T-cell (primary cell): ENCODE measurements at regions not wholly inside any gene's neighbourhood (a gene's known extent, or its start where the extent isn't known, plus 50 kb on each side); places are given as distances from the start of the nearest gene placed in this dataset.

Experiments
- ATAC-seq, 4 experiments: fragments of 200-7000 bp in 3 of 4; fragments of 150-1000 bp in 1 of 4; cut with Tn5 transposase; replicated peaks in 1 of 4; 1 replicate in 3 of 4; 2 replicates in 1 of 4; pipeline ENCODE4 v1.10.0; 2021; ENCODE audit warnings: moderate library complexity in 3 of 4, mild to moderate bottlenecking in 2 of 4, moderate number of reproducible peaks in 1 of 4
- CTCF ChIA-PET, 2 donors: fragments of 300-600 bp; sonication (Branson Sonifier 250); formaldehyde crosslinking; loops; one replicate each; lab custom pipeline; 2022; ENCODE audit warnings: antibody characterized with exemption in 2 of 2; lab: Charles Lee
- POLR2A ChIA-PET, 2 donors: fragments of 300-600 bp; sonication (Branson Sonifier 250); formaldehyde crosslinking; loops; one replicate each; lab custom pipeline; 2022; ENCODE audit warnings: antibody characterized with exemption in 2 of 2; lab: Charles Lee
- DNase-seq, 35 experiments: peaks; one replicate each; pipeline versions ENCODE4 v3.0.0 to v3.0.0-alpha.2; 2013 to 2023
- H3K27ac ChIP-seq: one replicate; pipeline ENCODE4 v1.5.1; 2013; ENCODE audit warnings: low read length
- H3K27me3 ChIP-seq, 2 experiments: replicated peaks in 1 of 2; 1 replicate in 1 of 2; 2 replicates in 1 of 2; pipeline versions ENCODE4 v1.6.1 to v1.7.0; 2013; ENCODE audit warnings: low read length in 1 of 2, mixed read lengths in 1 of 2; ENCODE audit not compliant: control insufficient read depth in 2 of 2, insufficient read depth in 2 of 2; ENCODE audit errors: extremely low read depth in 1 of 2
- H3K36me3 ChIP-seq, 2 donors: 1 replicate in 1 of 2; 2 replicates in 1 of 2; pipeline versions ENCODE4 v1.6.1 to v1.7.0; 2013; ENCODE audit warnings: low read length in 1 of 2; ENCODE audit not compliant: control insufficient read depth in 2 of 2, insufficient read depth in 1 of 2; ENCODE audit errors: extremely low read depth in 1 of 2
- H3K4me1 ChIP-seq, 2 experiments: 1 replicate in 1 of 2; 2 replicates in 1 of 2; pipeline versions ENCODE4 v1.6.1 to v1.7.0; 2013; ENCODE audit warnings: low read length in 2 of 2, mixed read lengths in 1 of 2; ENCODE audit not compliant: insufficient read depth in 2 of 2, control insufficient read depth in 1 of 2; ENCODE audit errors: extremely low read depth in 1 of 2
- H3K4me3 ChIP-seq, 2 donors: 1 replicate in 1 of 2; 2 replicates in 1 of 2; pipeline versions ENCODE4 v1.5.1 to v1.7.0; 2013; ENCODE audit warnings: mild to moderate bottlenecking in 2 of 2, low read length in 1 of 2, moderate library complexity in 1 of 2; ENCODE audit not compliant: control insufficient read depth in 1 of 2; ENCODE audit errors: extremely low read depth in 1 of 2
- H3K9me3 ChIP-seq: 2 replicates; pipeline ENCODE4 v1.7.0; 2013
- H3K27ac Mint-ChIP-seq, 2 donors: one replicate each; pipeline ENCODE4 v1.8.0; 2020 to 2021; ENCODE audit warnings: mild to moderate bottlenecking in 2 of 2, mixed read lengths in 2 of 2
- H3K27me3 Mint-ChIP-seq, 2 donors: one replicate each; pipeline ENCODE4 v1.8.0; 2021 to 2022; ENCODE audit warnings: mixed read lengths in 2 of 2
- H3K36me3 Mint-ChIP-seq: one replicate; pipeline ENCODE4 v1.8.0; 2021; ENCODE audit warnings: mixed read lengths
- H3K4me1 Mint-ChIP-seq, 3 donors: one replicate each; pipeline ENCODE4 v1.8.0; 2020 to 2022; ENCODE audit warnings: mixed read lengths in 3 of 3, mild to moderate bottlenecking in 1 of 3
- H3K4me3 Mint-ChIP-seq, 3 donors: one replicate each; pipeline ENCODE4 v1.8.0; 2020 to 2022; ENCODE audit warnings: mild to moderate bottlenecking in 3 of 3, mixed read lengths in 3 of 3, moderate library complexity in 3 of 3
- H3K9me3 Mint-ChIP-seq, 3 donors: one replicate each; pipeline ENCODE4 v1.8.0; 2020 to 2022; ENCODE audit warnings: mixed read lengths in 3 of 3
- WGBS: methylation state at CpG from one replicate; pipeline ENCODE4 v1.1.5; 2013; ENCODE audit warnings: missing lambda C conversion rate; ENCODE audit not compliant: insufficient coverage; 5-methylcytosine and 5-hydroxymethylcytosine counted together

GRCh38 chr10:107931808-107932207, 767.3 kb upstream of the SORCS1 start:
- Mint-ChIP-seq H3K27ac (no peak overlapping the region), H3K4me1 (no peaks in the 10 kb centered on the region), H3K36me3 (no peaks in the 10 kb centered on the region), H3K9me3 (peaks cover 4 to 19% (median 5%) of the 10 kb centered on the region in 3 donors), H3K4me3 (no peak overlapping the region), H3K27me3 (no peaks in the 10 kb centered on the region)
- Histone ChIP-seq H3K27me3 (no peaks in the 10 kb centered on the region), H3K27ac (no peak overlapping the region), H3K36me3 (no peaks in the 10 kb centered on the region), H3K9me3 (no peaks in the 10 kb centered on the region), H3K4me3 (no peak overlapping the region), H3K4me1 (no peaks in the 10 kb centered on the region)
- no CpG with 5 or more reads among the region's 1 CpG for WGBS
- DNase-seq = no peak
- ATAC-seq = no peak
- POLR2A ChIA-PET = no interaction called here
- CTCF ChIA-PET = no interaction called here

- ChIA-PET CTCF (no interaction called here), POLR2A (no interaction called here)
- DNase-seq = no peak
- H3K4me1 ChIP-seq = no peaks in the 10 kb centered on the region
- Mint-ChIP-seq H3K9me3 (peaks cover 5 to 19% (median 7%) of the 10 kb centered on the region in 3 donors), H3K27me3 (no peaks in the 10 kb centered on the region), H3K27ac (no peak overlapping the region), H3K4me1 (no peaks in the 10 kb centered on the region), H3K4me3 (no peak overlapping the region), H3K36me3 (no peaks in the 10 kb centered on the region)
- no peaks in the 10 kb centered on the region for H3K36me3 ChIP-seq
- no peaks in the 10 kb centered on the region for H3K27me3 ChIP-seq
- no peak overlapping the region for H3K27ac ChIP-seq
- no peaks in the 10 kb centered on the region for H3K9me3 ChIP-seq
- H3K4me3 ChIP-seq = no peak overlapping the region
- ATAC-seq = no peak
- WGBS = no CpG with 5 or more reads among the region's 2 CpGs
These were observed 765.5 kb upstream of the SORCS1 start for GRCh38 chr10:107930037-107930436.

GRCh38 chr10:107924458-107924857, 760.0 kb upstream of the SORCS1 start:
- no peaks in the 10 kb centered on the region for H3K9me3 ChIP-seq
- Mint-ChIP-seq H3K27ac (no peak overlapping the region), H3K9me3 (peaks cover 3 to 19% (median 15%) of the 10 kb centered on the region in 3 donors), H3K4me3 (no peak overlapping the region), H3K4me1 (no peaks in the 10 kb centered on the region), H3K36me3 (no peaks in the 10 kb centered on the region), H3K27me3 (no peaks in the 10 kb centered on the region)
- no peak overlapping the region for H3K27ac ChIP-seq
- CTCF ChIA-PET = interaction anchor here in 1 of 2 donors (0.5 kb wide), 1 partner anchor 58 kb away, joined by 5 read pairs; no protein-coding TSS in a partner anchor
- no peaks in the 10 kb centered on the region for H3K36me3 ChIP-seq
- WGBS = no CpG with 5 or more reads among the region's 5 CpGs
- H3K4me3 ChIP-seq = no peak overlapping the region
- H3K4me1 ChIP-seq = no peaks in the 10 kb centered on the region
- POLR2A ChIA-PET = no interaction called here
- ATAC-seq (no peak), DNase-seq (no peak)
- H3K27me3 ChIP-seq = peaks cover 0 to 2% of the 10 kb centered on the region in 2 experiments

- no peaks in the 10 kb centered on the region for H3K36me3 ChIP-seq
- CTCF ChIA-PET = no interaction called here
- no peaks in the 10 kb centered on the region for H3K4me1 ChIP-seq
- Mint-ChIP-seq H3K36me3 (no peaks in the 10 kb centered on the region), H3K4me1 (no peaks in the 10 kb centered on the region), H3K4me3 (no peak overlapping the region), H3K27ac (no peak overlapping the region), H3K9me3 (peaks cover 5 to 24% (median 20%) of the 10 kb centered on the region in 3 donors), H3K27me3 (peaks cover 8 to 9% of the 10 kb centered on the region in 2 donors)
- no peaks in the 10 kb centered on the region for H3K9me3 ChIP-seq
- ATAC-seq (no peak), DNase-seq (no peak)
- H3K27me3 ChIP-seq = peaks cover 5% of the 10 kb centered on the region in 2 experiments
- WGBS = 97% methylated on average over 5 of the region's 12 CpGs
- no peak overlapping the region for H3K4me3 ChIP-seq
- POLR2A ChIA-PET = no interaction called here
- no peak overlapping the region for H3K27ac ChIP-seq
These were observed 755.2 kb upstream of the SORCS1 start for GRCh38 chr10:107919626-107920235.

GRCh38 chr10:107918171-107918570, 753.7 kb upstream of the SORCS1 start:
- ChIA-PET POLR2A (no interaction called here), CTCF (no interaction called here)
- H3K9me3 ChIP-seq = no peaks in the 10 kb centered on the region
- H3K27ac Mint-ChIP-seq = no peak overlapping the region
- no peaks in the 10 kb centered on the region for H3K4me1 ChIP-seq
- peaks cover 12 to 15% of the 10 kb centered on the region in 2 donors for H3K27me3 Mint-ChIP-seq
- H3K4me1 Mint-ChIP-seq = no peaks in the 10 kb centered on the region
- H3K27ac ChIP-seq = no peak overlapping the region
- no peaks in the 10 kb centered on the region for H3K36me3 Mint-ChIP-seq
- no peak overlapping the region for H3K4me3 Mint-ChIP-seq
- ATAC-seq (no peak), DNase-seq (no peak)
- H3K27me3 ChIP-seq = peaks cover 5 to 10% of the 10 kb centered on the region in 2 experiments
- no peaks in the 10 kb centered on the region for H3K36me3 ChIP-seq
- peaks cover 5 to 27% (median 20%) of the 10 kb centered on the region in 3 donors for H3K9me3 Mint-ChIP-seq
- WGBS = 100% methylated on average over 1 of the region's 4 CpGs
- H3K4me3 ChIP-seq = no peak overlapping the region

- Histone ChIP-seq H3K4me1 (no peaks in the 10 kb centered on the region), H3K27ac (no peak overlapping the region)
These were observed 750.7 kb upstream of the SORCS1 start for GRCh38 chr10:107915215-107915610.

More at GRCh38 chr10:107915215-107915610, 750.7 kb upstream of the SORCS1 start:
- Mint-ChIP-seq H3K9me3 (peaks cover 5 to 13% (median 12%) of the 10 kb centered on the region in 3 donors), H3K4me1 (no peaks in the 10 kb centered on the region), H3K27ac (no peak overlapping the region), H3K4me3 (no peak overlapping the region), H3K27me3 (peaks cover 12 to 15% of the 10 kb centered on the region in 2 donors), H3K36me3 (no peaks in the 10 kb centered on the region)
- no peaks in the 10 kb centered on the region for H3K9me3 ChIP-seq
- ChIA-PET POLR2A (no interaction called here), CTCF (no interaction called here)
- H3K27me3 ChIP-seq = peaks cover 5 to 8% of the 10 kb centered on the region in 2 experiments
- no peaks in the 10 kb centered on the region for H3K36me3 ChIP-seq
- DNase-seq (no peak), ATAC-seq (no peak)
- no peak overlapping the region for H3K4me3 ChIP-seq
- WGBS = no CpG with 5 or more reads among the region's 8 CpGs
